IPS-18a (cell line): ENCODE measurements at regions not wholly inside any gene's neighbourhood (a gene's known extent, or its start where the extent isn't known, plus 50 kb on each side); places are given as distances from the start of the nearest gene placed in this dataset.

ENCODE experiments used
- H3K27ac ChIP-seq: one replicate; pipeline ENCODE4 v1.5.1; 2013; ENCODE audit warnings: low read length
- H3K27me3 ChIP-seq: one replicate; pipeline ENCODE4 v1.6.1; 2013; ENCODE audit warnings: mild to moderate bottlenecking, low read length; ENCODE audit not compliant: control insufficient read depth, insufficient read depth
- H3K36me3 ChIP-seq: one replicate; pipeline ENCODE4 v1.6.1; 2013; ENCODE audit warnings: low read depth, low read length; ENCODE audit not compliant: control insufficient read depth
- H3K4me1 ChIP-seq: one replicate; pipeline ENCODE4 v1.6.1; 2013; ENCODE audit warnings: low read depth, low read length; ENCODE audit not compliant: control insufficient read depth
- H3K4me3 ChIP-seq: one replicate; pipeline ENCODE4 v1.5.1; 2013; ENCODE audit warnings: low read length
- H3K9ac ChIP-seq: one replicate; pipeline ENCODE4 v1.6.1; 2013; ENCODE audit warnings: mild to moderate bottlenecking, low read length, moderate library complexity
- H3K9me3 ChIP-seq: one replicate; pipeline ENCODE4 v1.6.1; 2013; ENCODE audit warnings: low read depth, low read length; ENCODE audit not compliant: control insufficient read depth

DNA sequence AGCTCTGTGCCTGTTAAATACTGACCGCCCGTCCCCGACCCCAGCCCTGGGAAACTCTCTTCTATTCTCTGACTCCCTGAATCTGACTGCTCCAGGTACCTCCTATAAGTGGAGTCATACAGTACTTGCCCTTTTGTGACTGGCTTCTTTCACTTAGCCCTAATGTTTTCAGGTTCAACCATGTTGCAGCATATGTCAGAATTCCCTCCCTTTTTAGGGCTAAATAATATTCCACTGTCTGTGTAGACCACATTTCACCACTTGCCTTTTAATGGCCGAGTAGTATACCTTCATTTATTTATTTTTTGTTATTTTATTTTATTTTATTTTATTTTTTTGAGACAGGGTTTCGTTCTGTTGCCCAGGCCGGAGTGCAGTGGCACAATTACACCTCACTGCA, 96.1 kb upstream of the SLC22A11 start:
- Histone ChIP-seq H3K9me3 (no peaks in the 10 kb centered on the region), H3K9ac (no peak overlapping the region), H3K4me3 (no peak overlapping the region), H3K27me3 (no peaks in the 10 kb centered on the region), H3K36me3 (no peaks in the 10 kb centered on the region), H3K27ac (no peak overlapping the region), H3K4me1 (no peaks in the 10 kb centered on the region)

- no peak overlapping the region for H3K4me3 ChIP-seq
- H3K9ac ChIP-seq: no peak overlapping the region
- no peaks in the 10 kb centered on the region for H3K36me3 ChIP-seq
- H3K27ac ChIP-seq: no peak overlapping the region
- H3K27me3 ChIP-seq: no peaks in the 10 kb centered on the region
- no peaks in the 10 kb centered on the region for H3K9me3 ChIP-seq
- no peaks in the 10 kb centered on the region for H3K4me1 ChIP-seq
Observed at GRCh38 chr11:64461081-64461480, 94.7 kb upstream of the SLC22A11 start.

GRCh38 chr11:64466115-64466718, 89.5 kb upstream of the SLC22A11 start:
- Histone ChIP-seq H3K4me1 (no peaks in the 10 kb centered on the region), H3K9me3 (no peaks in the 10 kb centered on the region), H3K4me3 (no peak overlapping the region), H3K27ac (no peak overlapping the region), H3K9ac (no peak overlapping the region), H3K27me3 (peaks cover 9% of the 10 kb centered on the region), H3K36me3 (no peaks in the 10 kb centered on the region)

GRCh38 chr11:64469288-64469687, 86.5 kb upstream of the SLC22A11 start:
- no peak overlapping the region for H3K9ac ChIP-seq
- peaks cover 9% of the 10 kb centered on the region for H3K27me3 ChIP-seq
- no peaks in the 10 kb centered on the region for H3K9me3 ChIP-seq

GRCh38 chr11:64472593-64473455, 82.9 kb upstream of the SLC22A11 start:
- no peak overlapping the region for H3K27ac ChIP-seq
- peaks cover 13% of the 10 kb centered on the region for H3K27me3 ChIP-seq
- H3K36me3 ChIP-seq: no peaks in the 10 kb centered on the region
- peaks cover 5% of the 10 kb centered on the region for H3K4me1 ChIP-seq
- no peak overlapping the region for H3K9ac ChIP-seq
- H3K9me3 ChIP-seq: no peaks in the 10 kb centered on the region
- H3K4me3 ChIP-seq: no peak overlapping the region

More at GRCh38 chr11:64469288-64469687, 86.5 kb upstream of the SLC22A11 start:
- Histone ChIP-seq H3K36me3 (no peaks in the 10 kb centered on the region), H3K4me3 (no peak overlapping the region), H3K27ac (no peak overlapping the region), H3K4me1 (no peaks in the 10 kb centered on the region)

DNA sequence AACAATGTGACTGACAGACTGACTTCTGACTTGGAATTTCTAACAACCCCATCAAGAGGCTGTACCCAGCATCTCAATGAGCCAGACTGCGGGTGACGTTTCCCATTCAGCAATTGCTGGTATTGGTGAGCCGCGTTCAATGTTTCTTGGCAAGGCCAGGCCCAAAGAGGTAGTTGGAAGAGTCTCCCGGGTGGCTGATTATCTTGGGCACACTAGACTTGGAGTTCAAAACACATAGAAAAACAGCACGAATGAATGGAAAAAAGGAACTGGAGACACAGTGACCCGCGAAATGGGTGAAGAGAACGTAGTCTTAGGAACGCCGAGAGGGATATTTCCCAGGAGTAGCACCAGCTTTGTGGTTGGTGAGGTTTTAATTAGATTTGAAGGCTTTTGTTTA, 81.1 kb upstream of the SLC22A11 start:
- H3K27me3 ChIP-seq: peaks cover 8% of the 10 kb centered on the region
- no peak overlapping the region for H3K9ac ChIP-seq
- no peaks in the 10 kb centered on the region for H3K36me3 ChIP-seq
- no peak overlapping the region for H3K27ac ChIP-seq
- H3K4me1 ChIP-seq: peaks cover 5% of the 10 kb centered on the region
- H3K9me3 ChIP-seq: no peaks in the 10 kb centered on the region
- H3K4me3 ChIP-seq: no peak overlapping the region

- Histone ChIP-seq H3K36me3 (no peaks in the 10 kb centered on the region), H3K9me3 (no peaks in the 10 kb centered on the region), H3K27me3 (peaks cover 4% of the 10 kb centered on the region), H3K27ac (no peak overlapping the region), H3K9ac (no peak overlapping the region), H3K4me1 (peaks cover 5% of the 10 kb centered on the region), H3K4me3 (no peak overlapping the region)
Observed at GRCh38 chr11:64475145-64475544, 80.6 kb upstream of the SLC22A11 start.

GRCh38 chr11:64476881-64477280, 78.9 kb upstream of the SLC22A11 start:
- Histone ChIP-seq H3K27me3 (peaks cover 4% of the 10 kb centered on the region), H3K4me1 (peaks cover 5% of the 10 kb centered on the region), H3K27ac (no peak overlapping the region), H3K9ac (no peak overlapping the region), H3K4me3 (no peak overlapping the region), H3K36me3 (no peaks in the 10 kb centered on the region), H3K9me3 (no peaks in the 10 kb centered on the region)

DNA sequence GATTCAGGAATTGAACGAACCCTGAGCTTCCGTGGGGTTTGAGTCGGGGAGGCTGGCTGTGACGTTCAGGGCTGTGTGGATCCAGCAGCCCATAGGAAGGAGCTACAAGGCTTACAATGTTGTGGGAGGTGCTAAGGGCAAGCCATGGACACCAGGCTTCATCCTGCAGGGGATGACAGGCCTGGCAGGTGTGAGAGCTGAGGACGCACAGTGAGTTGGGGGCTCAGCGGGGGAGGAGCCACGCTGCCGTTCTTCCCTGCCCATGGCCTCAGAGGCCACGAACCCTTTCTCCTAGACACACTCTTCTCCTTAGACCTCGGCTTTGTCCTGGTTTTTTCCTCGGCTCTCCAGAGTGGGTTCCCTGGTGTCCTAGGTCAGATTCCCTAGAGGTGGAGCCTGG, 78.1 kb upstream of the SLC22A11 start:
- Histone ChIP-seq H3K27ac (no peak overlapping the region), H3K27me3 (peaks cover 4% of the 10 kb centered on the region)

GRCh38 chr11:64482588-64482987, 73.2 kb upstream of the SLC22A11 start:
- H3K4me3 ChIP-seq: no peak overlapping the region
- H3K27me3 ChIP-seq: no peaks in the 10 kb centered on the region
- H3K27ac ChIP-seq: no peak overlapping the region
- no peak overlapping the region for H3K9ac ChIP-seq
- peaks cover under 1% of the 10 kb centered on the region for H3K4me1 ChIP-seq
- no peaks in the 10 kb centered on the region for H3K36me3 ChIP-seq
- no peaks in the 10 kb centered on the region for H3K9me3 ChIP-seq

More for the DNA sequence above, 78.1 kb upstream of the SLC22A11 start:
- H3K9ac ChIP-seq: no peak overlapping the region
- no peaks in the 10 kb centered on the region for H3K36me3 ChIP-seq
- no peak overlapping the region for H3K4me3 ChIP-seq
- peaks cover 5% of the 10 kb centered on the region for H3K4me1 ChIP-seq
- H3K9me3 ChIP-seq: no peaks in the 10 kb centered on the region

- Histone ChIP-seq H3K4me3 (no peak overlapping the region), H3K9me3 (no peaks in the 10 kb centered on the region), H3K36me3 (no peaks in the 10 kb centered on the region), H3K9ac (no peak overlapping the region), H3K4me1 (no peaks in the 10 kb centered on the region), H3K27ac (no peak overlapping the region), H3K27me3 (peaks cover 4% of the 10 kb centered on the region)
Observed at GRCh38 chr11:64484191-64485022, 71.3 kb upstream of the SLC22A11 start.
